Neuronal stem cell (in vitro differentiated cells): ENCODE measurements at regions not wholly inside any gene's neighbourhood (a gene's known extent, or its start where the extent isn't known, plus 50 kb on each side); places are given as distances from the start of the nearest gene placed in this dataset.

Experiments used
- DNase-seq: peaks from one replicate; pipeline ENCODE4 v3.0.0-alpha.2; 2013; ENCODE audit warnings: low spot score
- H2AFZ ChIP-seq: one replicate; pipeline ENCODE4 v1.6.1; 2013; ENCODE audit warnings: mild to moderate bottlenecking, low read length, inconsistent platforms
- H2AK5ac ChIP-seq: 2 replicates; pipeline ENCODE4 v1.6.1; 2013; ENCODE audit warnings: low read depth, mild to moderate bottlenecking, inconsistent platforms, low read length, moderate library complexity, mixed read lengths
- H2BK120ac ChIP-seq: 2 replicates; pipeline ENCODE4 v1.6.1; 2013; ENCODE audit warnings: low read depth, mild to moderate bottlenecking, inconsistent platforms, low read length, moderate library complexity, mixed read lengths
- H2BK12ac ChIP-seq: one replicate; pipeline ENCODE4 v1.6.1; 2013; ENCODE audit warnings: low read length, inconsistent platforms
- H2BK15ac ChIP-seq: 2 replicates; pipeline ENCODE4 v1.6.1; 2013; ENCODE audit warnings: mild to moderate bottlenecking, low read length, inconsistent platforms, mixed read lengths
- H2BK5ac ChIP-seq: one replicate; pipeline ENCODE4 v1.6.1; 2013; ENCODE audit warnings: inconsistent platforms, mild to moderate bottlenecking, low read length, moderate library complexity
- H3K14ac ChIP-seq: one replicate; pipeline ENCODE4 v1.6.1; 2013; ENCODE audit warnings: low read length, inconsistent platforms
- H3K18ac ChIP-seq: 2 replicates; pipeline ENCODE4 v1.6.1; 2013; ENCODE audit warnings: low read length, inconsistent platforms
- H3K23ac ChIP-seq: 2 replicates; pipeline ENCODE4 v1.6.1; 2013; ENCODE audit warnings: low read depth, mild to moderate bottlenecking, mixed read lengths, low read length, inconsistent platforms; ENCODE audit not compliant: poor library complexity
- H3K27ac ChIP-seq: replicated peaks from 3 replicates; pipeline ENCODE4 v1.5.1; 2013; ENCODE audit warnings: low read length, inconsistent platforms
- H3K27me3 ChIP-seq, 3 experiments: 2 replicates each; pipeline ENCODE4 v1.6.1; 2013; ENCODE audit warnings: low read length in 3 of 3, mild to moderate bottlenecking in 2 of 3, inconsistent platforms in 1 of 3, low read depth in 1 of 3, mixed read lengths in 1 of 3, moderate library complexity in 1 of 3; ENCODE audit not compliant: control insufficient read depth in 3 of 3, insufficient read depth in 3 of 3
- H3K36me3 ChIP-seq, 2 donors: replicated peaks in 1 of 2; 2 replicates each; pipeline ENCODE4 v1.6.1; 2013; ENCODE audit warnings: low read length in 2 of 2; ENCODE audit not compliant: control insufficient read depth in 2 of 2, insufficient read depth in 2 of 2
- H3K4ac ChIP-seq: 2 replicates; pipeline ENCODE4 v1.6.1; 2013; ENCODE audit warnings: inconsistent platforms, mild to moderate bottlenecking, low read length, moderate library complexity
- H3K4me1 ChIP-seq, 2 donors: 1 replicate in 1 of 2; 2 replicates in 1 of 2; pipeline ENCODE4 v1.6.1; 2013; ENCODE audit warnings: low read length in 2 of 2, low read depth in 1 of 2; ENCODE audit not compliant: control insufficient read depth in 2 of 2, insufficient read depth in 1 of 2
- H3K4me2 ChIP-seq: one replicate; pipeline ENCODE4 v1.6.1; 2013; ENCODE audit warnings: mild to moderate bottlenecking, low read length, inconsistent platforms; ENCODE audit not compliant: insufficient read depth, poor library complexity, severe bottlenecking
- H3K4me3 ChIP-seq, 2 donors: 2 replicates each; pipeline ENCODE4 v1.5.1; 2013; ENCODE audit warnings: low read length in 2 of 2, mild to moderate bottlenecking in 2 of 2, inconsistent platforms in 1 of 2, moderate library complexity in 1 of 2
- H3K79me1 ChIP-seq: one replicate; pipeline ENCODE4 v1.6.1; 2013; ENCODE audit warnings: low read depth, mild to moderate bottlenecking, inconsistent platforms, low read length, moderate library complexity
- H3K9ac ChIP-seq: one replicate; pipeline ENCODE4 v1.6.1; 2013; ENCODE audit warnings: mild to moderate bottlenecking, low read depth, low read length, inconsistent platforms; ENCODE audit not compliant: poor library complexity
- H3K9me3 ChIP-seq, 2 donors: replicated peaks in 1 of 2; 2 replicates each; pipeline versions ENCODE3 to v1.6.1; 2013; ENCODE audit warnings: low read length in 2 of 2, mild to moderate bottlenecking in 2 of 2, inconsistent platforms in 1 of 2, low read depth in 1 of 2, mixed read lengths in 1 of 2, moderate library complexity in 1 of 2; ENCODE audit not compliant: control insufficient read depth in 2 of 2, insufficient read depth in 1 of 2
- H4K8ac ChIP-seq: one replicate; pipeline ENCODE4 v1.6.1; 2013; ENCODE audit warnings: low read depth, mild to moderate bottlenecking, inconsistent platforms, low read length, moderate library complexity
- H4K91ac ChIP-seq: one replicate; pipeline ENCODE4 v1.6.1; 2013; ENCODE audit warnings: low read length, low read depth, mild to moderate bottlenecking, inconsistent platforms; ENCODE audit not compliant: poor library complexity
- WGBS, 2 donors: extraction: QIAGEN DNeasy Blood & Tissue Kit; methylation state at CpG; one replicate each; pipeline ENCODE4 v1.1.7; 2013; ENCODE audit warnings: missing lambda C conversion rate in 2 of 2, mixed read lengths in 1 of 2; ENCODE audit not compliant: insufficient read length in 2 of 2, insufficient replicate concordance in 1 of 2; ENCODE audit errors: extremely low coverage in 2 of 2; 5-methylcytosine and 5-hydroxymethylcytosine counted together

GRCh38 chr11:109597336-109597735 is 175.3 kb downstream of the C11orf87 start:
- Histone ChIP-seq H4K8ac (no peak overlapping the region), H2AK5ac (no peak overlapping the region), H2BK120ac (no peak overlapping the region), H3K27me3 (no peaks in the 10 kb centered on the region), H3K14ac (no peak overlapping the region), H3K4ac (no peak overlapping the region), H3K79me1 (no peaks in the 10 kb centered on the region), H3K18ac (no peak overlapping the region), H3K4me2 (no peak overlapping the region), H2BK12ac (no peak overlapping the region), H3K36me3 (no peaks in the 10 kb centered on the region), H3K4me3 (no peak overlapping the region), H2AFZ (no peak overlapping the region), H3K9ac (no peak overlapping the region), H3K9me3 (no peaks in the 10 kb centered on the region), H3K4me1 (no peaks in the 10 kb centered on the region), H2BK15ac (no peak overlapping the region), H2BK5ac (no peak overlapping the region), H4K91ac (no peak overlapping the region), H3K23ac (no peak overlapping the region), H3K27ac (no peak overlapping the region)
- WGBS, 2 donors = no CpG with 5 or more reads among the region's 4 CpGs
- no peak for DNase-seq

- Histone ChIP-seq H4K91ac (no peak overlapping the region), H2BK120ac (no peak overlapping the region), H3K23ac (no peak overlapping the region), H3K4me1 (no peaks in the 10 kb centered on the region), H2BK5ac (no peak overlapping the region), H2BK12ac (no peak overlapping the region), H2BK15ac (no peak overlapping the region), H3K4ac (no peak overlapping the region), H3K36me3 (no peaks in the 10 kb centered on the region), H3K79me1 (no peaks in the 10 kb centered on the region), H3K9ac (no peak overlapping the region), H3K9me3 (no peaks in the 10 kb centered on the region), H3K4me3 (no peak overlapping the region), H2AK5ac (no peak overlapping the region), H3K14ac (no peak overlapping the region), H3K27ac (no peak overlapping the region), H3K4me2 (no peak overlapping the region), H3K18ac (no peak overlapping the region), H3K27me3 (no peaks in the 10 kb centered on the region), H2AFZ (no peak overlapping the region), H4K8ac (no peak overlapping the region)
- DNase-seq = no peak
- no CpG with 5 or more reads among the region's 3 CpGs for WGBS, 2 donors
These were observed 182.8 kb downstream of the C11orf87 start for GRCh38 chr11:109604481-109605400.

- WGBS, 2 donors = no CpG with 5 or more reads among the region's 1 CpG
- no peak overlapping the region for H3K4me2 ChIP-seq
- no peak overlapping the region for H2AK5ac ChIP-seq
- H3K4me3 ChIP-seq = no peak overlapping the region
- H4K8ac ChIP-seq = no peak overlapping the region
- H2AFZ ChIP-seq = no peak overlapping the region
- H3K27ac ChIP-seq = no peak overlapping the region
- H3K79me1 ChIP-seq = no peaks in the 10 kb centered on the region
- no peaks in the 10 kb centered on the region for H3K36me3 ChIP-seq
- no peak overlapping the region for H3K9ac ChIP-seq
- H3K4ac ChIP-seq = no peak overlapping the region
- no peak overlapping the region for H2BK12ac ChIP-seq
- no peaks in the 10 kb centered on the region for H3K4me1 ChIP-seq
- H3K27me3 ChIP-seq = no peaks in the 10 kb centered on the region
- DNase-seq = no peak
- no peak overlapping the region for H3K14ac ChIP-seq
- H2BK120ac ChIP-seq = no peak overlapping the region
- no peak overlapping the region for H2BK15ac ChIP-seq
- H4K91ac ChIP-seq = no peak overlapping the region
- no peak overlapping the region for H3K23ac ChIP-seq
- no peaks in the 10 kb centered on the region for H3K9me3 ChIP-seq
- H2BK5ac ChIP-seq = no peak overlapping the region
- no peak overlapping the region for H3K18ac ChIP-seq
These were observed 184.3 kb downstream of the C11orf87 start for GRCh38 chr11:109606256-109606655.

- no peak overlapping the region for H3K14ac ChIP-seq
- H3K27me3 ChIP-seq = no peaks in the 10 kb centered on the region
- no peak overlapping the region for H4K91ac ChIP-seq
- H2BK12ac ChIP-seq = no peak overlapping the region
- no peak overlapping the region for H2AK5ac ChIP-seq
- no peak overlapping the region for H3K23ac ChIP-seq
- no peak overlapping the region for H3K4me2 ChIP-seq
- no peak overlapping the region for H2BK120ac ChIP-seq
- DNase-seq = no peak
- no peaks in the 10 kb centered on the region for H3K79me1 ChIP-seq
- no peaks in the 10 kb centered on the region for H3K4me1 ChIP-seq
- H3K4ac ChIP-seq = no peak overlapping the region
- no peak overlapping the region for H3K9ac ChIP-seq
- no CpG with 5 or more reads among the region's 1 CpG for WGBS, 2 donors
- H3K27ac ChIP-seq = no peak overlapping the region
- no peak overlapping the region for H3K18ac ChIP-seq
- H2BK15ac ChIP-seq = no peak overlapping the region
- no peak overlapping the region for H2BK5ac ChIP-seq
- H4K8ac ChIP-seq = no peak overlapping the region
- H2AFZ ChIP-seq = no peak overlapping the region
- H3K4me3 ChIP-seq = no peak overlapping the region
- H3K36me3 ChIP-seq = no peaks in the 10 kb centered on the region
- no peaks in the 10 kb centered on the region for H3K9me3 ChIP-seq
These were observed 187.6 kb downstream of the C11orf87 start for GRCh38 chr11:109609454-109610185.
